Liver (tissue), 8 donors: ENCODE measurements at regions not wholly inside any gene's neighbourhood (a gene's known extent, or its start where the extent isn't known, plus 50 kb on each side); places are given as distances from the start of the nearest gene placed in this dataset.

ENCODE experiments used
- DNase-seq: peaks from one replicate; pipeline ENCODE4 v3.0.0-alpha.2; 2017; ENCODE audit warnings: low spot score
- H3K27ac ChIP-seq, 2 donors: one replicate each; pipeline ENCODE4 v1.7.0; 2013; ENCODE audit warnings: inconsistent platforms in 2 of 2, low read length in 2 of 2, control low read depth in 1 of 2, low read depth in 1 of 2, mild to moderate bottlenecking in 1 of 2
- H3K27me3 ChIP-seq, 4 donors: one replicate each; pipeline versions ENCODE4 v1.6.1 to v1.7.0; 2013; ENCODE audit warnings: low read length in 3 of 4, inconsistent platforms in 1 of 4, mild to moderate bottlenecking in 1 of 4, moderate library complexity in 1 of 4; ENCODE audit not compliant: control insufficient read depth in 4 of 4, insufficient read depth in 4 of 4
- H3K36me3 ChIP-seq, 4 donors: one replicate each; pipeline versions ENCODE4 v1.6.1 to v1.7.0; 2013; ENCODE audit warnings: low read length in 3 of 4, mild to moderate bottlenecking in 3 of 4, low read depth in 1 of 4, moderate library complexity in 1 of 4; ENCODE audit not compliant: control insufficient read depth in 4 of 4, insufficient read depth in 3 of 4
- H3K4me1 ChIP-seq, 4 donors: one replicate each; pipeline versions ENCODE4 v1.6.1 to v1.7.0; 2013; ENCODE audit warnings: low read length in 3 of 4, mild to moderate bottlenecking in 3 of 4, moderate library complexity in 1 of 4; ENCODE audit not compliant: control insufficient read depth in 4 of 4, insufficient read depth in 4 of 4
- H3K4me3 ChIP-seq, 3 donors: one replicate each; pipeline versions ENCODE4 v1.6.1 to v1.7.0; 2013; ENCODE audit warnings: low read length in 3 of 3, control low read depth in 1 of 3, low read depth in 1 of 3, mild to moderate bottlenecking in 1 of 3
- H3K9ac ChIP-seq, 2 donors: one replicate each; pipeline ENCODE4 v1.7.0; 2013; ENCODE audit warnings: low read length in 2 of 2, mild to moderate bottlenecking in 2 of 2, moderate library complexity in 2 of 2, control low read depth in 1 of 2, low read depth in 1 of 2
- H3K9me3 ChIP-seq, 4 donors: one replicate each; pipeline versions ENCODE4 v1.6.1 to v1.7.0; 2013; ENCODE audit warnings: low read length in 3 of 4; ENCODE audit not compliant: control insufficient read depth in 4 of 4
- ATF3 ChIP-seq: IDR thresholded peaks from 2 replicates; pipeline ENCODE4 v1.6.1; 2016; ENCODE audit warnings: antibody characterized with exemption
- CTCF ChIP-seq: fragments of 150-350 bp; IDR thresholded peaks from 2 replicates; pipeline ENCODE4 v1.5.1; 2017; ENCODE audit warnings: improper control_type of control experiment, low read depth, low read length; ENCODE audit not compliant: missing input control
- EGR1 ChIP-seq, 2 donors: IDR thresholded peaks; 2 replicates each; pipeline ENCODE4 v1.6.1; 2016 to 2018; ENCODE audit warnings: antibody characterized with exemption in 2 of 2, low read depth in 2 of 2
- FOXA1 ChIP-seq: IDR thresholded peaks from 2 replicates; pipeline ENCODE4 v1.6.1; 2016; ENCODE audit warnings: antibody characterized with exemption
- GABPA ChIP-seq, 2 donors: IDR thresholded peaks in 1 of 2; conservative IDR thresholded peaks in 1 of 2; 2 replicates each; pipeline ENCODE4 v1.6.1; 2016; ENCODE audit warnings: antibody characterized with exemption in 2 of 2, mild to moderate bottlenecking in 1 of 2, moderate library complexity in 1 of 2
- HNF4A ChIP-seq, 2 donors: conservative IDR thresholded peaks; 2 replicates each; pipeline ENCODE4 v1.6.1; 2016; ENCODE audit warnings: antibody characterized with exemption in 2 of 2, mild to moderate bottlenecking in 2 of 2
- HNF4G ChIP-seq: IDR thresholded peaks from 2 replicates; pipeline ENCODE4 v1.6.1; 2016; ENCODE audit warnings: antibody characterized with exemption
- JUND ChIP-seq, 2 donors: IDR thresholded peaks; 2 replicates each; pipeline ENCODE4 v1.6.1; 2016; ENCODE audit warnings: antibody characterized with exemption in 2 of 2
- MAX ChIP-seq: IDR thresholded peaks from 2 replicates; pipeline ENCODE4 v1.6.1; 2016; ENCODE audit warnings: antibody characterized with exemption
- NR2F2 ChIP-seq: IDR thresholded peaks from 2 replicates; pipeline ENCODE4 v1.6.1; 2016; ENCODE audit warnings: antibody characterized with exemption
- RAD21 ChIP-seq, 2 donors: IDR thresholded peaks; 2 replicates each; pipeline ENCODE4 v1.6.1; 2016; ENCODE audit warnings: antibody characterized with exemption in 2 of 2, mild to moderate bottlenecking in 2 of 2
- REST ChIP-seq: IDR thresholded peaks from 2 replicates; pipeline ENCODE4 v1.6.1; 2016; ENCODE audit warnings: antibody characterized with exemption, mild to moderate bottlenecking
- RXRA ChIP-seq, 2 donors: IDR thresholded peaks; 2 replicates each; pipeline ENCODE4 v1.6.1; 2017 to 2018; ENCODE audit warnings: antibody characterized with exemption in 2 of 2, mild to moderate bottlenecking in 1 of 2
- SP1 ChIP-seq: IDR thresholded peaks from 2 replicates; pipeline ENCODE4 v1.6.1; 2018; ENCODE audit warnings: antibody characterized with exemption, mild to moderate bottlenecking
- YY1 ChIP-seq: IDR thresholded peaks from 2 replicates; pipeline ENCODE4 v1.6.1; 2016; ENCODE audit warnings: antibody characterized with exemption, mild to moderate bottlenecking
- ZBTB33 ChIP-seq: IDR thresholded peaks from 2 replicates; pipeline ENCODE4 v1.6.1; 2016; ENCODE audit warnings: antibody characterized with exemption
- WGBS: extraction: QIAGEN DNeasy Blood & Tissue Kit; methylation state at CpG from one replicate; pipeline ENCODE4 v1.1.7; 2013; 5-methylcytosine and 5-hydroxymethylcytosine counted together
- donor health status: healthy.
- donor health status: healthy.
- donor health status: healthy.
- donor health status: healthy.
- donor health status: healthy.

GRCh38 chr13:50377726-50378270 is 362.6 kb downstream of the KCNRG start:
- H3K9me3 ChIP-seq = peaks cover 0 to 9% (median 0%) of the 10 kb centered on the region in 4 donors
- peaks cover 3 to 20% (median 13%) of the 10 kb centered on the region in 4 donors for H3K4me1 ChIP-seq
- DNase-seq = no peak
- no peaks in the 10 kb centered on the region for H3K36me3 ChIP-seq
- no peak overlapping the region for H3K4me3 ChIP-seq
- TF ChIP-seq HNF4A (conservative IDR thresholded peaks at IDR 0.05) (peak in 1 of 2 donors; percentile 7), NR2F2 (no peak), HNF4G (no peak), RXRA (IDR thresholded peaks at IDR 0.05) (no peak)
- 39% methylated on average over 2 of the region's 2 CpGs for WGBS
- H3K27ac ChIP-seq = peak overlapping the region; percentile 36 to 66
- no peaks in the 10 kb centered on the region for H3K27me3 ChIP-seq
- H3K9ac ChIP-seq = no peak overlapping the region

GRCh38 chr13:50378509-50379044 is 363.3 kb downstream of the KCNRG start:
- Histone ChIP-seq H3K27ac (peak overlapping the region; percentile 36 to 66), H3K9me3 (peaks cover 0 to 9% (median 0%) of the 10 kb centered on the region in 4 donors), H3K36me3 (no peaks in the 10 kb centered on the region), H3K4me3 (peak overlapping the region in 1 of 3 donors; percentile 7), H3K27me3 (no peaks in the 10 kb centered on the region), H3K4me1 (peaks cover 3 to 20% (median 13%) of the 10 kb centered on the region in 4 donors), H3K9ac (no peak overlapping the region)
- 46% methylated on average over 5 of the region's 5 CpGs for WGBS
- no peak for DNase-seq
- TF ChIP-seq RAD21 (IDR thresholded peaks at IDR 0.05) (no peak), EGR1 (IDR thresholded peaks at IDR 0.05; ENCODE audit: low read depth in 2 of 2) (no peak), ZBTB33 (no peak), SP1 (no peak), CTCF (no peak), RXRA (IDR thresholded peaks at IDR 0.05) (no peak), NR2F2 (no peak), HNF4A (conservative IDR thresholded peaks at IDR 0.05) (no peak), FOXA1 (no peak), GABPA (IDR thresholded peaks at IDR 0.05 in 1 of 2, conservative IDR thresholded peaks at IDR 0.05 in 1 of 2) (no peak), HNF4G (no peak), JUND (IDR thresholded peaks at IDR 0.05) (no peak), ATF3 (no peak), YY1 (no peak), REST (no peak), MAX (no peak)
